SK-N-SH treated with all-trans-retinoic acid at 6 μM for 48 hours (cell line): ENCODE measurements at regions not wholly inside any gene's neighbourhood (a gene's known extent, or its start where the extent isn't known, plus 50 kb on each side); places are given as distances from the start of the nearest gene placed in this dataset.

Source experiments
- ATAC-seq: fragments of 200-7000 bp; cut with Tn5 transposase; 3 replicates; pipeline ENCODE4 v1.9.1; 2020; ENCODE audit warnings: mild to moderate bottlenecking, moderate library complexity
- ARNTL ChIP-seq: fragments of 450-650 bp; formaldehyde crosslinking; IDR thresholded peaks from 2 replicates; pipeline ENCODE4 v1.5.0; 2020; ENCODE audit warnings: low read depth, mild to moderate bottlenecking, moderate library complexity, borderline replicate concordance
- BACH2 ChIP-seq: fragments of 250-450 bp; sonication (Bioruptor Pico); IDR thresholded peaks from 2 replicates; pipeline ENCODE4 v1.9.0; 2021; ENCODE audit warnings: mild to moderate bottlenecking, borderline replicate concordance
- CSDC2 ChIP-seq: fragments of 250-450 bp; sonication (Bioruptor Pico); IDR thresholded peaks from 2 replicates; pipeline ENCODE4 v1.5.0; 2020; ENCODE audit warnings: mild to moderate bottlenecking, moderate library complexity
- ESRRG ChIP-seq: fragments of 250-450 bp; sonication (Bioruptor Pico); IDR thresholded peaks from 2 replicates; pipeline ENCODE4 v1.6.1; 2021; ENCODE audit warnings: mild to moderate bottlenecking
- OSR1 ChIP-seq: fragments of 250-450 bp; sonication (Bioruptor Pico); IDR thresholded peaks from 2 replicates; pipeline ENCODE4 v1.8.0; 2022; ENCODE audit warnings: moderate library complexity, mild to moderate bottlenecking, inconsistent platforms
- PATZ1 ChIP-seq: fragments of 250-450 bp; sonication (Bioruptor Pico); IDR thresholded peaks from 2 replicates; pipeline ENCODE4 v1.8.0; 2020; ENCODE audit warnings: mild to moderate bottlenecking, moderate library complexity, borderline replicate concordance
- RARB ChIP-seq: fragments of 250-450 bp; sonication (Bioruptor Pico); IDR thresholded peaks from 2 replicates; pipeline ENCODE4 v1.8.0; 2021; ENCODE audit warnings: mild to moderate bottlenecking, moderate library complexity
- SNAI2 ChIP-seq: fragments of 250-450 bp; sonication (Bioruptor Pico); IDR thresholded peaks from 2 replicates; pipeline ENCODE4 v1.5.0; 2020; ENCODE audit warnings: mild to moderate bottlenecking, moderate library complexity
- TCF4 ChIP-seq: fragments of 250-450 bp; sonication (Bioruptor Pico); IDR thresholded peaks from 2 replicates; pipeline ENCODE4 v1.8.0; 2021; ENCODE audit warnings: mild to moderate bottlenecking, moderate library complexity, borderline replicate concordance
- TOX ChIP-seq: fragments of 250-450 bp; sonication (Bioruptor Pico); IDR thresholded peaks from 2 replicates; pipeline ENCODE4 v1.8.0; 2021; ENCODE audit warnings: mild to moderate bottlenecking, moderate library complexity, borderline replicate concordance
- TSHZ2 ChIP-seq: fragments of 250-450 bp; sonication (Bioruptor Pico); IDR thresholded peaks from 2 replicates; pipeline ENCODE4 v1.5.0; 2020; ENCODE audit warnings: mild to moderate bottlenecking, moderate library complexity
- ZFP3 ChIP-seq: fragments of 250-450 bp; sonication (Bioruptor Pico); IDR thresholded peaks from 2 replicates; pipeline ENCODE4 v1.5.0; 2020; ENCODE audit warnings: mild to moderate bottlenecking, moderate library complexity
- ZFP30 ChIP-seq: fragments of 450-650 bp; formaldehyde crosslinking; IDR thresholded peaks from 2 replicates; pipeline ENCODE4 v1.5.0; 2022; ENCODE audit warnings: mild to moderate bottlenecking, moderate library complexity
- ZNF565 ChIP-seq: fragments of 450-650 bp; formaldehyde crosslinking; conservative IDR thresholded peaks from 2 replicates; pipeline ENCODE4 v1.5.0; 2020; ENCODE audit warnings: low read depth, mild to moderate bottlenecking, moderate library complexity
- ZNF70 ChIP-seq: fragments of 450-650 bp; formaldehyde crosslinking; IDR thresholded peaks from 2 replicates; pipeline ENCODE4 v1.5.0; 2020; ENCODE audit warnings: mild to moderate bottlenecking, moderate library complexity
- ZNF8 ChIP-seq: fragments of 450-650 bp; formaldehyde crosslinking; IDR thresholded peaks from 2 replicates; pipeline ENCODE4 v1.5.0; 2020; ENCODE audit warnings: mild to moderate bottlenecking, moderate library complexity
- TF ChIP-seq, protein P1 (sequence below): fragments of 250-450 bp; sonication (Bioruptor Pico); IDR thresholded peaks from 2 replicates; pipeline ENCODE4 v1.5.1; 2020; ENCODE audit warnings: low read depth, mild to moderate bottlenecking, moderate library complexity
- TF ChIP-seq, protein P2 (sequence below): fragments of 250-450 bp; sonication (Bioruptor Pico); IDR thresholded peaks from 2 replicates; pipeline ENCODE4 v1.5.1; 2021; ENCODE audit warnings: mild to moderate bottlenecking, moderate library complexity
- TF ChIP-seq, protein P3 (sequence below): fragments of 250-450 bp; sonication (Bioruptor Pico); IDR thresholded peaks from 2 replicates; pipeline ENCODE4 v1.8.0; 2021; ENCODE audit warnings: low read depth, mild to moderate bottlenecking, moderate library complexity, borderline replicate concordance

DNA sequence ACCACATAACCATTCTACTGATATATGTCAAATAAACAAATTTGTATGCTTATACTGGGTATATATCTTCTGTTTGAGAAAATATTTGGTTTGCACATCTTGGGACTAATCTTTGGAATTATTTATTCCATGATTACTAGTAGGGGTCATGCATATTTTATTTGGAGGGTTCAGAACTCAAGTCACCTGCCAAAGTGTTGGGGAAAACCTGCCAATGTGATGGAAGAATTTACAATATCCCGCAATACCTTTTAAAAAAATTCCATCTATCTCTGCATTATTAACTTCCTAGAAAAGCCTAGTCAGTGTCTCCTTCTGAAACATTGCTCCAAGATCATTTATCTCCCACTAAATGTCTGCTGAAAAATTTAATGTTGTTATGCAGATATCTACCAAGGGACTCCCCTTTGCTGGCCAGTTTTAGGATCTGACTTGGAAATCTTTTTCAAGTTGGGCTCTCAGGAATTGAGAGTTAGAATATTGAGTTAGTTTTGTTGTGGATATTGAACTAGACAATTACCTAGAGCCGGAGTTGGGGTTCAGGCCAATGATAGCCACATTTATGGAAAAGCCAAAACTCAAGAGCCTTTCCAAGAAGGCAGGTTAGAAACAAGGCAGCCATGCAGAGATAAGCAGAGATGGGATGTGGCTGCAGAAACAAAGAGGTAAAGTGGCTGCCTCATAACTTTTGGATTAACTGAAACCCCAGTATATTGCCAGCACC lies 425.2 kb downstream of the ADAMTS20 start:
- TF ChIP-seq, protein P1, sequence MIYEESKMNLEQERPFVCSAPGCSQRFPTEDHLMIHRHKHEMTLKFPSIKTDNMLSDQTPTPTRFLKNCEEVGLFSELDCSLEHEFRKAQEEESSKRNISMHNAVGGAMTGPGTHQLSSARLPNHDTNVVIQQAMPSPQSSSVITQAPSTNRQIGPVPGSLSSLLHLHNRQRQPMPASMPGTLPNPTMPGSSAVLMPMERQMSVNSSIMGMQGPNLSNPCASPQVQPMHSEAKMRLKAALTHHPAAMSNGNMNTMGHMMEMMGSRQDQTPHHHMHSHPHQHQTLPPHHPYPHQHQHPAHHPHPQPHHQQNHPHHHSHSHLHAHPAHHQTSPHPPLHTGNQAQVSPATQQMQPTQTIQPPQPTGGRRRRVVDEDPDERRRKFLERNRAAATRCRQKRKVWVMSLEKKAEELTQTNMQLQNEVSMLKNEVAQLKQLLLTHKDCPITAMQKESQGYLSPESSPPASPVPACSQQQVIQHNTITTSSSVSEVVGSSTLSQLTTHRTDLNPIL (CRISPR knock-in tag), result no peak
- TF ChIP-seq TCF4 (CRISPR knock-in tag) (no peak), CSDC2 (no peak), OSR1 (CRISPR knock-in tag) (no peak)
- ATAC-seq, result no peak

- TF ChIP-seq ZFP3 (CRISPR knock-in tag) (no peak), ZNF70 (no peak), TCF4 (CRISPR knock-in tag) (no peak), CSDC2 (no peak), ZNF565 (CRISPR knock-in tag) (no peak), ESRRG (CRISPR knock-in tag) (no peak)
- TF ChIP-seq, protein P2, sequence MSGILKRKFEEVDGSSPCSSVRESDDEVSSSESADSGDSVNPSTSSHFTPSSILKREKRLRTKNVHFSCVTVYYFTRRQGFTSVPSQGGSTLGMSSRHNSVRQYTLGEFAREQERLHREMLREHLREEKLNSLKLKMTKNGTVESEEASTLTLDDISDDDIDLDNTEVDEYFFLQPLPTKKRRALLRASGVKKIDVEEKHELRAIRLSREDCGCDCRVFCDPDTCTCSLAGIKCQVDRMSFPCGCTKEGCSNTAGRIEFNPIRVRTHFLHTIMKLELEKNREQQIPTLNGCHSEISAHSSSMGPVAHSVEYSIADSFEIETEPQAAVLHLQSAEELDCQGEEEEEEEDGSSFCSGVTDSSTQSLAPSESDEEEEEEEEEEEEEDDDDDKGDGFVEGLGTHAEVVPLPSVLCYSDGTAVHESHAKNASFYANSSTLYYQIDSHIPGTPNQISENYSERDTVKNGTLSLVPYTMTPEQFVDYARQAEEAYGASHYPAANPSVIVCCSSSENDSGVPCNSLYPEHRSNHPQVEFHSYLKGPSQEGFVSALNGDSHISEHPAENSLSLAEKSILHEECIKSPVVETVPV (CRISPR knock-in tag), result no peak
- TF ChIP-seq, all 23 proteins: peak for 0
- ATAC-seq, result no peak
These were observed 428.5 kb downstream of the ADAMTS20 start for GRCh38 chr12:43123461-43123860.

DNA sequence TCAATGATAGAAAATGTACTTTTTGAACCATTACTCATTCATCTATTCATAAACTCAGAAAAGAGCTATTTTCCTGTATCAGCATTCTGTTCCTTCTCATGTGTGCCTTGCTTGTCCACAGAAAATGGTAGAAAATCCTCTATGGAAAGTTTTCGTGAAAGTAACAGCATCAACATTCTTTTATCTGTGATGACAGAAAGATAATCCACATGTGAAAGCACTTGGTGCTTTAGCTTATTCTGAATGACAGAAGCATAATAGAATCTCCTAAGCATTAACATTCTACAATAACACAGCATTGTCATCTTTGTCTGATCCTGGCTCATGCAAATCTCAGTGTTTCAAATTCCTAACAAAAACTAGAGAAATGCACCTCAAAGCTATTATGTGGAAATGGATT lies 431.9 kb downstream of the ADAMTS20 start:
- no peak for TF ChIP-seq SNAI2
- TF ChIP-seq, protein P1 (CRISPR knock-in tag), result no peak
- no peak for TF ChIP-seq ZNF8
- TF ChIP-seq PATZ1 (CRISPR knock-in tag), result no peak
- TF ChIP-seq, protein P3, sequence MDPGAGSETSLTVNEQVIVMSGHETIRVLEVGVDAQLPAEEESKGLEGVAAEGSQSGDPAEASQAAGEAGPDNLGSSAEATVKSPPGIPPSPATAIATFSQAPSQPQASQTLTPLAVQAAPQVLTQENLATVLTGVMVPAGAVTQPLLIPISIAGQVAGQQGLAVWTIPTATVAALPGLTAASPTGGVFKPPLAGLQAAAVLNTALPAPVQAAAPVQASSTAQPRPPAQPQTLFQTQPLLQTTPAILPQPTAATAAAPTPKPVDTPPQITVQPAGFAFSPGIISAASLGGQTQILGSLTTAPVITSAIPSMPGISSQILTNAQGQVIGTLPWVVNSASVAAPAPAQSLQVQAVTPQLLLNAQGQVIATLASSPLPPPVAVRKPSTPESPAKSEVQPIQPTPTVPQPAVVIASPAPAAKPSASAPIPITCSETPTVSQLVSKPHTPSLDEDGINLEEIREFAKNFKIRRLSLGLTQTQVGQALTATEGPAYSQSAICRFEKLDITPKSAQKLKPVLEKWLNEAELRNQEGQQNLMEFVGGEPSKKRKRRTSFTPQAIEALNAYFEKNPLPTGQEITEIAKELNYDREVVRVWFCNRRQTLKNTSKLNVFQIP (CRISPR knock-in tag), result no peak
- no peak for TF ChIP-seq TSHZ2 (CRISPR knock-in tag)
- no peak for TF ChIP-seq TOX (CRISPR knock-in tag)
- no peak for TF ChIP-seq BACH2 (CRISPR knock-in tag)
- no peak for TF ChIP-seq TCF4 (CRISPR knock-in tag)
- TF ChIP-seq ARNTL (CRISPR knock-in tag), result no peak
- no peak for TF ChIP-seq RARB (CRISPR knock-in tag)
- TF ChIP-seq, protein P2 (CRISPR knock-in tag), result no peak
- TF ChIP-seq ZFP30 (CRISPR knock-in tag), result no peak
- no peak for ATAC-seq
